Lower lobe of right lung (tissue), 2 donors: ENCODE measurements at regions not wholly inside any gene's neighbourhood (a gene's known extent, or its start where the extent isn't known, plus 50 kb on each side); places are given as distances from the start of the nearest gene placed in this dataset.

Experiments used
- ATAC-seq, 2 donors: fragments of 200-7000 bp; cut with Tn5 transposase; one replicate each; pipeline ENCODE4 v1.9.1; 2020 to 2022; ENCODE audit warnings: mild to moderate bottlenecking in 2 of 2, moderate library complexity in 2 of 2
- DNase-seq: peaks from one replicate; pipeline ENCODE4 v3.0.0-alpha.2; 2020
- H3K27ac ChIP-seq: fragments of 200-600 bp; one replicate; pipeline ENCODE4 v1.8.0; 2022
- H3K27me3 ChIP-seq: fragments of 200-600 bp; one replicate; pipeline ENCODE4 v1.8.0; 2022; ENCODE audit warnings: low read depth
- H3K36me3 ChIP-seq: fragments of 200-600 bp; one replicate; pipeline ENCODE4 v1.8.0; 2022; ENCODE audit warnings: mild to moderate bottlenecking
- H3K4me1 ChIP-seq: fragments of 200-600 bp; one replicate; pipeline ENCODE4 v1.8.0; 2022
- H3K4me3 ChIP-seq: fragments of 200-600 bp; one replicate; pipeline ENCODE4 v1.8.0; 2022; ENCODE audit warnings: mild to moderate bottlenecking
- H3K9me3 ChIP-seq: fragments of 200-600 bp; one replicate; pipeline ENCODE4 v1.8.0; 2022
- intact Hi-C: fragments of 100-400 bp; cut with DNase I; formaldehyde crosslinking; loops from one replicate; pipeline ENCODE4 v1.11.0; 2022
- TF ChIP-seq, protein P1 (sequence below): fragments of 200-600 bp; IDR thresholded peaks from one replicate; pipeline ENCODE4 v1.8.0; 2022; ENCODE audit warnings: antibody characterized with exemption, mild to moderate bottlenecking
- donor health status: DM: no; HTN: yes; CAD: no; lungs with severe emphysema.

DNA sequence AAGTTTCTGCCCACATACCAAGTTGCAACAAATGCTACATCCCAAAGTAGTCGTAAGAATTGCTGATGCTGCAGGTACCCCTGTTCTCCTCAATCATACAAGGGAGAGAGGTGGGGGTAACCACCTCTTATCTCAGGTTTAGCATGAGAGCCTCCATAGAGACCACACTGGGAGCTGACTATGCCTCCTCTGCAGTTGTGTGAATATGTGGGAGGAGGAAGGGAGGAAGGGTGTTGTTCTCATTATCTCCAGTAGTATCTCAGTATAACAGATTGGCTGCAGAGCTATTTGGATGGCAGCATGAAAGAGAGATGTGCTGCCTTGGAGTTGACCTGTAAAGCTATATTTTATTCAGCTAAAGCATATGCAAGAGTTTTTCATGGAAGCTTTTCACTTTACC is 690.7 kb downstream of the KCNJ3 start:
- TF ChIP-seq, protein P1, sequence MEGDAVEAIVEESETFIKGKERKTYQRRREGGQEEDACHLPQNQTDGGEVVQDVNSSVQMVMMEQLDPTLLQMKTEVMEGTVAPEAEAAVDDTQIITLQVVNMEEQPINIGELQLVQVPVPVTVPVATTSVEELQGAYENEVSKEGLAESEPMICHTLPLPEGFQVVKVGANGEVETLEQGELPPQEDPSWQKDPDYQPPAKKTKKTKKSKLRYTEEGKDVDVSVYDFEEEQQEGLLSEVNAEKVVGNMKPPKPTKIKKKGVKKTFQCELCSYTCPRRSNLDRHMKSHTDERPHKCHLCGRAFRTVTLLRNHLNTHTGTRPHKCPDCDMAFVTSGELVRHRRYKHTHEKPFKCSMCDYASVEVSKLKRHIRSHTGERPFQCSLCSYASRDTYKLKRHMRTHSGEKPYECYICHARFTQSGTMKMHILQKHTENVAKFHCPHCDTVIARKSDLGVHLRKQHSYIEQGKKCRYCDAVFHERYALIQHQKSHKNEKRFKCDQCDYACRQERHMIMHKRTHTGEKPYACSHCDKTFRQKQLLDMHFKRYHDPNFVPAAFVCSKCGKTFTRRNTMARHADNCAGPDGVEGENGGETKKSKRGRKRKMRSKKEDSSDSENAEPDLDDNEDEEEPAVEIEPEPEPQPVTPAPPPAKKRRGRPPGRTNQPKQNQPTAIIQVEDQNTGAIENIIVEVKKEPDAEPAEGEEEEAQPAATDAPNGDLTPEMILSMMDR, result no peak
- Histone ChIP-seq H3K27ac (no peak overlapping the region), H3K4me3 (no peak overlapping the region), H3K36me3 (no peaks in the 10 kb centered on the region), H3K4me1 (no peaks in the 10 kb centered on the region), H3K27me3 (no peaks in the 10 kb centered on the region), H3K9me3 (no peaks in the 10 kb centered on the region)
- no peak for ATAC-seq
- intact Hi-C loops, result no loop called here
- DNase-seq, result no peak

DNA sequence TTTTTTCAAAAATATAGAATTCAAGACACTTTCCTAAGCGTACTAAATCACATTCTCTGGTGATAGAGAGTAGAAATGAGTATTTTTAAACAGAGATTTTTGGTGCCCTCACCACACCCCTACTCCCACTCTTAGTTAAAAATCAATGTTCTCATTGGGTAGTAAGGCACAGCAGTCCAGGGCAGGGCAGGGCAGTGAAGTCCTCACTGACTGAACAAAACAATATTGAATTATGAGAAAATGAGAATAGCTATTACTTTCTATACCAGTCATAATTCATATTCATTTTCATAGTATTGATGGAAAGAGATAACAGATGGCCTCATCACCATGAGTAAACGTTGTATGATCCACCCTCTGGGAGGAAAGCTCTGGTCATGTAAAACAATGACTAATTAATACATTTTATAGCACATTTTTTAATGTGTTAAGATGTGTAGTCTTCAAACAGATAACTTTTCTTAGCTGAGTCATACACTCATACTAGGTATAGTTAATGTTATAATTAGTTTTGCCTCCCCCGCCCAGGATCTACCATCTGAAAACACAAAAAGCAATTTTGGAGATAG is 686.1 kb downstream of the KCNJ3 start:
- TF ChIP-seq, protein P1, result no peak
- Histone ChIP-seq H3K4me1 (no peaks in the 10 kb centered on the region), H3K4me3 (no peak overlapping the region), H3K27ac (no peak overlapping the region), H3K9me3 (no peaks in the 10 kb centered on the region), H3K36me3 (no peaks in the 10 kb centered on the region), H3K27me3 (no peaks in the 10 kb centered on the region)
- DNase-seq (no peak), ATAC-seq (no peak)
- intact Hi-C loops, result no loop called here

DNA sequence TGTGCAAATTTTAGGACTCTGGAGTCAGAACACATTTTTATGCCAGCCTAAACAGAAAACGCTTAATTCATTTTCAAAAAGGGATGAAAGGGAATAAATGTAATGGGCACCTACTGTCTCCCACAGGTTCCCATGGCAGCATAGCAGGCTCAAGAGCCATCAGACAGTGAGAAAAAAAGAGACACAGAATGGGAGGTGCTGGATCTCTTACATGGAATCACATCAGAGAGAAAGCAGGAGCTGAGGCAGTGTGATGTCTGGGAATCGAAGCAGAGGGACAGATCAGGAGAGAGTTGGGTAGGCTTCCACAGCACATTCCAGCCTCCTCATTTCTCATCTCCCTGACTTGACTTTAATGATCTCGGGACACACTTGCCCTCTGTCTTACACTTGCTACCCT is 684.3 kb downstream of the KCNJ3 start:
- TF ChIP-seq, protein P1, result no peak

GRCh38 chr2:155381436-155381835 is 682.9 kb downstream of the KCNJ3 start:
- H3K27me3 ChIP-seq, result no peaks in the 10 kb centered on the region
- DNase-seq (no peak), ATAC-seq (no peak)
- no peak overlapping the region for H3K4me3 ChIP-seq
- intact Hi-C loops, result no loop called here
- no peak overlapping the region for H3K27ac ChIP-seq
- no peaks in the 10 kb centered on the region for H3K36me3 ChIP-seq
- H3K9me3 ChIP-seq, result no peaks in the 10 kb centered on the region
- TF ChIP-seq, protein P1, result no peak
- no peaks in the 10 kb centered on the region for H3K4me1 ChIP-seq

More for the DNA sequence above, 684.3 kb downstream of the KCNJ3 start:
- H3K9me3 ChIP-seq, result no peaks in the 10 kb centered on the region
- no peak overlapping the region for H3K4me3 ChIP-seq
- intact Hi-C loops, result no loop called here
- no peaks in the 10 kb centered on the region for H3K36me3 ChIP-seq
- DNase-seq (no peak), ATAC-seq (no peak)
- no peaks in the 10 kb centered on the region for H3K4me1 ChIP-seq
- H3K27me3 ChIP-seq, result no peaks in the 10 kb centered on the region
- no peak overlapping the region for H3K27ac ChIP-seq

- no peak overlapping the region for H3K4me3 ChIP-seq
- H3K27ac ChIP-seq, result no peak overlapping the region
- intact Hi-C loops, result no loop called here
- H3K27me3 ChIP-seq, result no peaks in the 10 kb centered on the region
- no peaks in the 10 kb centered on the region for H3K9me3 ChIP-seq
- H3K36me3 ChIP-seq, result no peaks in the 10 kb centered on the region
- TF ChIP-seq, protein P1, result no peak
- no peak for DNase-seq
- no peak for ATAC-seq
- H3K4me1 ChIP-seq, result no peaks in the 10 kb centered on the region
These were observed 681.0 kb downstream of the KCNJ3 start for GRCh38 chr2:155379494-155379893.
